GM21619 (cell line): ENCODE measurements at regions not wholly inside any gene's neighbourhood (a gene's known extent, or its start where the extent isn't known, plus 50 kb on each side); places are given as distances from the start of the nearest gene placed in this dataset.

ENCODE experiments used
- ATAC-seq: cut with Tn5 transposase; IDR thresholded peaks from one replicate; pipeline ENCODE4 v1.9.1; 2021; ENCODE audit not compliant: unreplicated experiment

DNA sequence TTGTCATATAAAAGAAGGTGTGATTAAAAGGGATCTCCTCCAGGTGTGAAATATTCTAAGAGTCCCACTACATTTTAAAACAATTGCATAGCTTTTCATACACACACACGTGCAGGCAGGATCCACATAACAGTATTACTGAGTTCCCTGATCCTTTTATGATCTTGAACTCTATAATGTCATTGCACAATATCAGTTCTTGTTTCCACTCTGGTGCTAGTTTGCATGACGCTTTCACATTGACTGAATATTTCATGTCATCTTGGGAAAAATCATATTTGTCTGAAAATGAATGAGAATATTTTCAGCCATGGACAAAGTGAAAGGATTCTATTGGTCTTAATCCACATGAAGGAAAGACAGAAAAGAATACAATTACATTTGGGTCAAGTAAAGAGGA, 703.8 kb downstream of the CDH8 start:
- ATAC-seq: no peak

DNA sequence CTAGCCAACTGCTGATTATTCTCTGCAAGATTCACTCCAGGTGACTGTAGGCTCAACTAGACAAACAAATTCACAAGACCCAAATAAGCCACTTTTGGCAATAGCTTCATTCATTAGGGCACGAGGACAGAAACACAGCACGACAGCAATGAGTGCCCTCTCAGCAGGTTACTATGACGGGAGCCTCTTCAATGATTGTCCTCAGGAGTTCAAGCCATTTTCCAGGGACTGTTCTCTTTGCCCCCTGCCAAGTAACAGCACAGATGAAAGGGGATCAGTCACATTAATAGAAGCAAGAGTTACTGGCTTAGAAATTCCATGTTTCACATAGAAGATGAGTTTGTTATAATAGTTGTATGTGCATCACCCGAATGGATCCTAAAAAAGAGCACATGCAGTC, 712.2 kb downstream of the CDH8 start:
- no peak for ATAC-seq

DNA sequence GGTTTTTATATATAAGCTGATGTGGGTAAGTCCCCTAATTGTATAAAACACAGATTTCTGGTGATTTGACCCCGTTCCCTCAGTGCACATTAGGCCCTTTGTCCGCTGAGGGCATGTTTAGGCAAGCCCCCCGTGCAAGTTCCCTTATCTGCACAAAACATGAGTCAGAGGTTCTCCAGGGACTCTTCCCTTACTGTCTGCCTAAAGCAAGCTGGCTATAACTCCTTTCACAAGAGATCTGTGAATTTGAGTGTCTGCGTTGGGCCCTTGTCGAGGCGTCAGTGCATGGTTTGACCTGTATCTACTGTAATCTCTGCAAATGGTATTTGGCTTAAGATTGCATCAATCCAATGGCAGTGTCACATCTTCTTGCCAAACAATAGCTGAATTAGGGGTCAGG, 712.8 kb downstream of the CDH8 start:
- ATAC-seq: no peak

DNA sequence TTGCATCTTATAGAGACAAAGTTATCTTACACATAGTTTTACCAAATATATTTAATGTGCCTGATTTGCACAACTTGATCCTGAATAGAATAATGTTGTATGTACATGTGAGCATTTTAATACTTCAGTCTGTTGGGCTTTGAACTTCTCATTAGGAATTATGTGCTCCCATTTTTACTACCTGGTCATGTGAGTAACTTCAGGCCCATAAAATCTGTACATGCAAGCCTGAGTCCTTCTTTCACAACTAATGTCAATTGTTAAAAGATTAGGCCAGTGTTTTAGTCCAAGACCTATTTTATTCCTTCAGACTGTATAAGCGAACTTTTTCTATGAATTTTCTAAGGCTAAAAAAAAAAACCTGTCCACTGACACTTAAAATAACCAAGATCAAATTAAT, 715.4 kb downstream of the CDH8 start:
- ATAC-seq: no peak

DNA sequence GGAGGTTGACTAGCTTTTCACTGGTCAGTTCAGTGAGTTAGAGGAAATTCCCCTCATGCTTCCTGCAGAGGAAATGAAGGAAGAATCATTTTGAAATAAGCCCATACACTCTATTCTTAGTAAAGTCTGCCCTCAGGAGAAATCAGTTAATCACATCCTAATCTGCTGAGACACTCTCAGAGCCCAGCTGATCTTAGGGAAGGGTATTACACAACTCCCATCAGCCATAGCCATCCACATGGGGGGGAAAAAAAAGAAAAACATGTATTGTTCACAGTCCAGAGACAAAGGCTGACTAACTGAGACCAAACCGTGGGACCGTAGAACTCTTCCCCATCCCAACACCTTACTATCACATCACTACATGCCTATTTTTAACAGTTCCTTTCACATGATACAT, 722.3 kb downstream of the CDH8 start:
- ATAC-seq: no peak

DNA sequence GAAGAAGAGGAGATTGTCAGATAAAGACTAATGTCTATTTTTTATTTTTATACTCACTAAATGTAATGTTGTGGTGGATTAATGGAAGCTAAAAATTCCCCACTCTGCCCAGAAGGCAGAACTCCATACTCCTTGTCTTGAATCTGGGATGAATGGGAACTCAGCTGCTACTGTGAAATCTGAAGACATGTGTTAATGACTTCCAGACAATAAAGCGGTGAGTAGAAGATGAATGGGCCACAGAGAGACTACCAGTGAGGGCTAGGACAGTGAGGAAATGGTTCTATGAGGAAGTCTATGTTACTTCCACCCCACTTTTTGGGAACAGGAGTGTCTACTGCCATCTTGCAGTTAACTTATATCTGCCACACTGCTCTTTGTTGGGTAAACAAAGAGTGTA, 726.9 kb downstream of the CDH8 start:
- ATAC-seq: no peak

DNA sequence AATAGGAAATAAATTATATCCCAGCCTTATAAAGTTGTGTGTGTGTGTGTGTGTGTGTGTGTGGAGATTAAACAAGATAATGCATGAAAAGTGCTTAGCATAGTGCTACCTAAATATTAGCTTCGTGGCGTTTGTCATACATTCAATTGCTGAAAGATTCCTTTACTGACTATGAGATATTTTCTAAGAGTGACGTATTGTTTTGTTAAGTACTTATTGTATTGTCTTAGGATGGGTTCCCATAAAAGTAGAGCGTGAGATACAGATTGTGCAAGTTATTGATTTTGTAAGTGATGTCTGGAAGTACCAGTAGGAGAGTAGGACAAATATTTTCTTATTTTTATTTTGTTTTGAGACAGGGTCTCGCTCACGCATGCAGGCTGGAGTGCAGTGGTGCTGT, 730.0 kb downstream of the CDH8 start:
- ATAC-seq: no peak

DNA sequence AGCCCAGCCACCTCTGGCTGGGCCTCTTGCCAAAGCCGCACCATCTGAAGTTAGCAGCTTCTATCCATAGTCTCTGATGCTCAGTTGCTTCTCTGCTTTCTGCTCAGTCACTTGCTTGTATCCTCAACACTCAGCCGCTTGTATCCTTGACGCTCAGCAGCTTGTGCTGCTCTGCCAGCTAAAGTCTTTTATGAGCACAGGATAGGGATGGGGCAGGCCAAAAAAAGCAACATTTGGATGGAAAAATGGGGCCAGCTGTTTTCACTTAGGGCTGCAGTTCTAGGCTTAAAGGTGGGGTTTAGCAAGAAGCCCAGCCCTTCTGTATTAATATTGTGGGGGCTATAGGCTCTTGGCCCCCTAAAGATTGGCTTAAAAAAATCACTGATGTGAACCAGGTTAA, 739.4 kb downstream of the CDH8 start:
- ATAC-seq: no peak

DNA sequence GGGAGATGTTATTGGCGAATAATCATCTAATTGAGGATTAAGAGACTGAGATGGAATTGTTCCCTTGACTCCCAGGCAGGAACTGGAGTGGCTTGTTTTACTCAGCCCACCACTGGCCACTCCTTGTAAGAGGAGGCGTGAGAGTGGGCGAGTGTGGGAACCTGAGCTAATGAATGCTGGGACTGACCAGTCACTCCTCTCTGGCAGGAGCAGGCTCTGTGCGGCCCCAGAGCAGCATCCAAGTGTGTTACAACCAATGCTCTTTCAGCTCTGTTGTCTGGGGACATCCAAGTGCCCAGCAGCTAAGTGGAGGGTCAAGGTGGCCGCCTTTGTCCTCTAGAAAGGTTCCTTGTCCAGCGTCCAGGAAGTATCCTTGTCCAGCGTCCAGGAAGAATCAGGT, 739.9 kb downstream of the CDH8 start:
- no peak for ATAC-seq

DNA sequence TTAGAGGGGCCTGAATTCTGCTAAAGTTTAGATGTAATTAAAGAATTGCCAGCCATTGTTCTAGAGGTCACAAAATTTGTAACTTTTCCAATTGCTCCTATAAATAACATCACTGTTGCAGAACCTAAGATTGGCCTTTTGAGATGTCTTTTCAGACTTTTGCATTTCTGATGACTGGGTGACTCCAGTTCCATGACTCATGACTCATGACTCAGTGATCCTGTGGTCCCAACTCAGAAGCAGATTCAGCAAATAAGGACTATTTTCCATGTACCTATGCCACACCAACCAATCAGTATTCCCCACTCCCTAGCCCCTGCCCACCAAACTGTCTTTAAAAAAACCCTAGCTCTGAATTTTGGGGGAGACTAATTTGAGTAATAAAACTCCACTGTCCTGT, 740.9 kb downstream of the CDH8 start:
- no peak for ATAC-seq

DNA sequence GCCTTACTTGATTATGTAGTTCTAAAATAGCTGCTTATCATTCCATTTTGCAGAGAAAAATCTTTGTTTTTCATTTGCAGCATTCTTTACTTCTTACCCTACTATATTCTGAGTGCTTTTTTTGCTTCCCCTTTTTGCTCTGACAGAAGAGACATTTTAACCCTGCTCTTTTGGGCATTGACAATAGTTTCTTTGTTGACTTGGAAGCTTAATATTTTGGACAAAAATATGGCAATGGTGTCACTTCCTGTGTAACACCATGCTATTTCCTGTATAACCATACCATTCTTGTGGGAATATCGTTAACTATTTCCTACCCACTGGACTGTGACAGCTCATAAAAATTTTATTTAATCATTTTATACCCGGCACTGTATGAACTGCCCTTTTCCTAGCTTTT, 747.1 kb downstream of the CDH8 start:
- no peak for ATAC-seq

DNA sequence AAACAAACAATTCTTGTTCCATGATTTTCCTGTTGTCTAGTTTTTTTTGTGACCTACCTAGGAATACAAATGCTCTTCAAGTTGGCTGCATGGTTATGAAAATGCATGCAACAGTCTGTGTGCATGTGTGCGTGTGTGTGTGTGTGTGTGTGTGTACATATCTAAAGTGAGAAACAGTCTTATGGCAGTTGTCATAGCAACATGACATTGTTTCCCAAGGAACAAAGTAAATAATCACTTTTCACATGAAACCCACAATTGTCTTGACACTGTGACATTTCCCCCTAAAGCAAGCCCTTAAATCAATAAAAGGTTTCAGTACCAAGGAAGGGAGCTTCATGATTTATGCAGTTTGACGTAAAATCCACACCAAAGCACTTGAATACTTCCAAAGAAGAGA, 758.4 kb downstream of the CDH8 start:
- ATAC-seq: no peak

DNA sequence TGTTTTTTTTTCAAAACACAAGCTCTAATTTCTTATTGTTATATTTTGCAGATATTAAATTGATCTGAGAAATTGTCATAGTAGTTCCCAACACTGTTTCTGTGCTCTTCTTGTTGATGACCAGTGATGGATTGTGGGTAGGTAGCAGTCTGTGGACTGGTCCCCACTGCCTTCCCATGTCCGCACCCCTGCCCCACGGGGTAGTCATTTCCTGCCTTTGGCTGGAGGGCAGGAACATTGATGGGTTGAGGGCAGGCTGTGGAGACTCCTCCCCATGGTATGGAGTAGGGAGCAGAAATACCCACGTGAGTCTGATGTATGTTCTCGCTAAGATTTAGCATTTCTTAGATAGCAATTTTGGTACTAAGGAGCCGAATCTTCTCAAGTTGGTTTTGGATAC, 762.0 kb downstream of the CDH8 start:
- no peak for ATAC-seq

DNA sequence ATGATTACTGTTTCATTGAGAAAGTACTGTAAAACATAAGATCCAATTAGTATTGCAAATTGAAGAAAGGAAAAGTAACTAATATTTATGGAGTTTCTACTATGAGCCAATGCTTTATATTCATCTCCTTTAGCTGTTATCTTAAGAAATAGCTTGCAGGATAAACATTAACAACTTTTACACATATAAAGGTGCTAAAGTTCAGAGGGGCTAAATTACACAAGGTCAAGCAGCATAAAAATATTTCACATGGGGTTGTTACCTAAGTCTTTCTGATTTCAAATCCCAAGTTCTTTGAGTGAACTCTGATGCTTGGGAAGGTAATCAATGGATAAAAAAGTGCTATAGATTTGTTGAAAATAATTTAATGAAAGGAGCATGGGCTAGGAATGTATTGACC, 765.5 kb downstream of the CDH8 start:
- no peak for ATAC-seq

DNA sequence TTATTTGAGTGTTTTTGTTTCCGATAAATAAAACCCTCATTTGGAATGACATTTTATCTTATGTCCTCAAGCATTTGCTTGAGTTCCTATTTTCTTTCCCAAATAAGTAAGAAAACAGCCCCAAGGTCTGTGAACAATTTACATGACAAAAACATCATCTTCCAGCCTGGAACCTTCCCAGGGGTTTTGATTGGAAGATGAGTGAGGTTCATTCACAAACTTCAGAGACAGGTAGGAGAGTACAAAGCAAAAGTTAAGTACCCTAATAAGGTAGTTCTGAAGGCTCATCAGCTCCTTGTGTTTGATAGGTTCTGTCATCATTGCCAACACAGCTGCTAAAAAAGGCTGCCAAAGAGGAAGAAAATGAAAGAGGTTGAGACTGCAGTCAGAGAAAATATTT, 772.8 kb downstream of the CDH8 start:
- ATAC-seq: no peak

DNA sequence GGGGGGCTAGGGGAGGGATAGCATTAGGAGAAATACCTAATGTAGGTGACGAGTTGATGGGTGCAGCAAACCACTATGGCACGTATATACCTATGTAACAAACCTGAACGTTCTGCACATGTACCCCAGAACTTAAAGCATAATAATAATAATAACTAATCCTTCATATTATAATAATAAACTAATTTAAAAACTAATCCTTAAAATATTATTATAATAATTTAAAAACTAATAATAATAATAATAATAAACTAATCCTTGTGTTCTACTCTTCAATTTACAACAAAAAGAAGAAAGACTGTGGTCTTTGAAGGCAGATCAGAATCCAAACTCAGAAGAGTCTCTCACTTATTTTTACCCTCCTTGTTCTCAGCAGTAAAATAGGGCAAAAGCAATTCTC, 774.9 kb downstream of the CDH8 start:
- no peak for ATAC-seq

DNA sequence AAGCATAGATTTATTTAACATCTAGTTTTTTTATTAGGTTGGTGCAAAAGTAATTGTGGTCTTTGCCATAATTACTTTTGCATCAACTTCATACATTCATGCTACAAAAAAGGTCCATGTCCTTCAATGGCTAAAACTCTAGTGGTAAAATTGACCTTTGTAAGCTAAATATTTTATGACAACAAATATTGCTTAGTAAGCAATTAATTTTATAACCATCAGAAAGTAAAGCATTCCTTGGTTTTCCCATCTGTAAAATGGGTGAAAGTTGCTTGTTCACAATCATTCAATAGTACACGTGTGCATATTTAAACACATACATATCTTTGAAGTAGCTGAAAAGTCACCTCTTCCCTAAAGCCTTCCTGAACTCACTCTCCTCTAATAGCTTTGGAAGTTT, 789.6 kb downstream of the CDH8 start:
- no peak for ATAC-seq

DNA sequence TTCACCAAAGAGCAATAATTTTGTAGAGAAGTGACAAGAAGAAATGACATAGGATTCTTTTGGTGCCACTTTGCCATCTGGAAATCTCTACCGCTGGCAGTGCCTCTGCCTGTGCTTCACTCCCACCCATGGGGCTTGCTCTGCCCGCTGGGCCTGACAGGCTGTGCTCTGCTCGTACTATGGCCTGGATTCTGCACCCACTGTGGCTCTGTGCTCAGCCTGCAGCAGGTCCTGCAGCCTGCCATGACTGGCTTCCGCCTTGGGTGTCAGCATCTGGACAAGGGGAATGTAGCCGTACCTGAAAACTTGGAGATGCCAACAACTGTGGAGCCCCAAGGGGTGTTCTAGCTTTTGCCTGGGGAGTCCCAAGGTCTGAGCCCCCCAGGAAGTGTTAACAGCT, 792.3 kb downstream of the CDH8 start:
- ATAC-seq: no peak

DNA sequence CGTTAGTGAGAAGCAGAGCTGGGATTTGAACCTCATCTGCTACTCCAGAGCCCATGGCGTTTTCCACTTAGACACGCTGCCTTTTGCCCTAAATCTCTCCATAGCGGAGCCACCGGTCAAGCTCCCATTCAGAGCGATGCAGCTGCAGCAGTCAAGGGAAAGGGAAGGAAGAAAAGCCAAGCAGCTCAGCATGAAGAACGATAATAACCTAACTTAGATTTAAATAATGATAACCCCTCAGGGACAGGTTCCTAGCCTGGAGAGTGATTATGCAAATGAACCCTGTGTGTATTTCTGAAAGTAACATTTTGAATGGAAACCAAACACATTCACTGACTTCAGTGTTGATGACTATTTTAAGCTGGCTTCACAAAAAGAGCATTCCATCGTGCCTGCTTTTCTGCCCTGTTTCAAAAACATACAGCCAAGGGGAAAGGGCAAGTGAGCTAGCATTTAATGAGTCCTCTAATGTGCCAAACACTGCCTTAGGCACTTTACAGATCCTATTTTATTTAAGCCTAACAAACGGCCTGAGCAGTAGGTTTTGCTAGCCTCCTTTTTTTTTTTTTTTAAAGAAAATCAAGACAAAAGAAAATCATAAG, 798.3 kb downstream of the CDH8 start:
- ATAC-seq: no peak

DNA sequence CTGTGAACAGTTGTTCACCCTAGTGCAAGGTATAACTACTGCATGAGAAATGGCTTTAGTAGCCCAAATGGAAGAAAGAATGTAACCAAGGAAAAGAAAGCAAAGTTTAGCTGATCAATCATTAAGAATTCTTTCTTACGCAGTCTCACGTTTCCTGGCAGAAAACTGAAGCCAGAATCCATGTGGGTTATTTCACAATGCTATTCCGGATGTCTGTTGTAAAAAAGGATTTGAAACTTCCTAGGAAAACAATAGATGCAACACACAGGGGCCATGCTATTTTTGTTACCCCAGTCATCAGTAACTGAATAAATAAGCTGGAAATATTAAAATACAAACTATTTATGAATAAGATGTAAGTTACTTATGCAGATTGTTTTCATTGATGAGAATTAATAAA, 802.5 kb downstream of the CDH8 start:
- no peak for ATAC-seq

DNA sequence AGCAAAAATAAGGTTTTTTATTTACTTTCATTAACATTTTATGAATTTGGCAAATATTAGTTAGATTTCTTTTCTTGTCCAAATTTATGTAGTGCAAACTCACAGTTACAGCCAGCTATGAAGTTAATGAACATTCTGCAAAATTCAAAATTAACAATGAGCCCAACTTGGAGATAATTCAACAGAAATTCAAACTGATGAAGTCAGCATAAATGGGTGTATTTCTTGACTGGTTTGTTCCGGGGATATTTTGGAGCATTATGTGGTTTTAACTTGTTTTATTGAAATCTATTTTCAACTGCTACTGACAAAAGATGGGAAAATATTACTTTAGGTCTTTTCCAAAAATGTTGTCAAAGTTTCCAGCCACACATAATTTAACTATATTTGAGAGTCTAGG, 807.9 kb downstream of the CDH8 start:
- no peak for ATAC-seq

DNA sequence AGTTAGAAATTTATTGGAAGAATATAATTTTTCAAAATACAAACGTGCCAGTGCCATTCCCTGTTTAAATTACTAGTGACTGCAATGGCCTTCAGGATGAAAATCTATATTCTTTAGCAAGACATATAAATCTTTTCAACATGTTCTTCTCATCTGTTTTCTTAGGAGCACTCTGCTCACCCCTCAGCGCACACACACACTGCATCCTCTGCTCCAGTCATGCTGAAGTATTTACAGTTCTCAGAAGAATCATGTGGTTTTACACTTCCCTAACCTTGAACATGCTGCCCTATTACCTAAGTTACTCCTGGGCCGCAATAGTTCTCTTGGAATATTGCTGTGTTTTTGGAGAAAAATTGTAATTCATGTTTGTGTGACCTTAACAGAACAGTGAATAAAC, 820.6 kb downstream of the CDH8 start:
- no peak for ATAC-seq

DNA sequence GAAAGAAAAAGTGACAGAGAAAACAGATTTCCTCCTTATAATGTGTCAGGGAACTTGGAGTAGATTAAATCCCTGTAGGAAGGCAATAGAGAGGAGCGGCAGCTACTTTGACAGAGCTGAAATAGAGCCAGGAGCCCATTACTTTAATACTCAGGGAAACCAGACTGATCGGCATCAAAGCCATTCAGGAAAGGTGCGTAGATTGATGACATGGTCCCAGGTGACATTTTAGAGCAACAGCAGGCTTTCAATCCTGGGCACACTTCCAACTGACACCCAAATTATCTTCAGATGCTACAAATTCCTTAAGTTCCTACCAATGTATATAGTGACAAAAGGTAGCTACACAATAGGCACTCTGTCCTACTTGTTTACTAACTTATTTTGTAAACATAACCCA, 821.5 kb downstream of the CDH8 start:
- no peak for ATAC-seq

DNA sequence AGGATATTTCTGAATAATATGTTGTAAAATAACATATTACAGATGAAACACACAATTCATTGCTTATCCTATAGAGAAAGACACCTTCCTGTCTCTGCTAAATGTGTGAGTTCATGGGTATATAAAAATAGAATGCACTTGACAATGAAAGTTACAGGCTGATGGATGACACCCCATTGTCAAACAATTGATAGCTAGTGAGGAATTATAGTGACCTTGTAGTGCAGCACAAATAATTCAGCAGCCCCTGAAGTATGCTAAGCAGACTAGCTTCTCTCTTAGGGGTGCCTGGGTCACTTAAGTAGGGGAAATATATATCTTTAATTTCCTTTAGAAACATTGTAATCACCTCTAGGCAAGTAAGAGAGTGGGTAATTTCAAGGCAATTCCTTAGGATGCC, 826.2 kb downstream of the CDH8 start:
- no peak for ATAC-seq
